ENCODE measurements at regions not wholly inside any gene's neighbourhood (a gene's known extent, or its start where the extent isn't known, plus 50 kb on each side); places are given as distances from the start of the nearest gene placed in this dataset.

DNA sequence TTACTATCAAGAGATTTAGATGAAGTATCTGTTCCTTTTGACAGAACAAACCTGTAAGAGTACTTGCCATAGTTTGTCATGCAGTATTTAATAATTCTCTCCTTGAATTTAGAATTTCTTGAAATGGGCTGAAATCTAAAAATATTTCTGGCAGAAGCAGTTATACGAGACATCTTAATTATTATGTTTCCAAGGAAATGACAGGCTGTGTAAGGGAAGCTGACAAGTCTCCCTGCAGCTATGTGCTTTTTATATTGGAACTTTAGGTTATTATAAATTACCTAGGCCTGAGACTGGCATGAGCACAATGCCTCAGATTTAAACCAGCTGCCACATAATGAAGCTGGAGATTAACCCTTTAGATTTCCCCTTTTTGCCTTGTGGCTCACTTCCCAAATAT is 365.0 kb upstream of the EPHA6 start:
- TF ChIP-seq, protein P1, sequence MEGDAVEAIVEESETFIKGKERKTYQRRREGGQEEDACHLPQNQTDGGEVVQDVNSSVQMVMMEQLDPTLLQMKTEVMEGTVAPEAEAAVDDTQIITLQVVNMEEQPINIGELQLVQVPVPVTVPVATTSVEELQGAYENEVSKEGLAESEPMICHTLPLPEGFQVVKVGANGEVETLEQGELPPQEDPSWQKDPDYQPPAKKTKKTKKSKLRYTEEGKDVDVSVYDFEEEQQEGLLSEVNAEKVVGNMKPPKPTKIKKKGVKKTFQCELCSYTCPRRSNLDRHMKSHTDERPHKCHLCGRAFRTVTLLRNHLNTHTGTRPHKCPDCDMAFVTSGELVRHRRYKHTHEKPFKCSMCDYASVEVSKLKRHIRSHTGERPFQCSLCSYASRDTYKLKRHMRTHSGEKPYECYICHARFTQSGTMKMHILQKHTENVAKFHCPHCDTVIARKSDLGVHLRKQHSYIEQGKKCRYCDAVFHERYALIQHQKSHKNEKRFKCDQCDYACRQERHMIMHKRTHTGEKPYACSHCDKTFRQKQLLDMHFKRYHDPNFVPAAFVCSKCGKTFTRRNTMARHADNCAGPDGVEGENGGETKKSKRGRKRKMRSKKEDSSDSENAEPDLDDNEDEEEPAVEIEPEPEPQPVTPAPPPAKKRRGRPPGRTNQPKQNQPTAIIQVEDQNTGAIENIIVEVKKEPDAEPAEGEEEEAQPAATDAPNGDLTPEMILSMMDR (conservative IDR thresholded peaks at IDR 0.05), result no peak
- Mint-ChIP-seq H3K36me3 (no peaks in the 10 kb centered on the region), H3K27ac (no peak overlapping the region), H3K9me3 (no peaks in the 10 kb centered on the region), H3K4me1 (ENCODE audit: unreplicated experiment) (peaks cover 9% of the 10 kb centered on the region), H3K4me3 (no peak overlapping the region), H3K27me3 (no peaks in the 10 kb centered on the region)
- DNase-seq (ENCODE audit: extremely low spot score, unreplicated experiment), result no peak

DNA sequence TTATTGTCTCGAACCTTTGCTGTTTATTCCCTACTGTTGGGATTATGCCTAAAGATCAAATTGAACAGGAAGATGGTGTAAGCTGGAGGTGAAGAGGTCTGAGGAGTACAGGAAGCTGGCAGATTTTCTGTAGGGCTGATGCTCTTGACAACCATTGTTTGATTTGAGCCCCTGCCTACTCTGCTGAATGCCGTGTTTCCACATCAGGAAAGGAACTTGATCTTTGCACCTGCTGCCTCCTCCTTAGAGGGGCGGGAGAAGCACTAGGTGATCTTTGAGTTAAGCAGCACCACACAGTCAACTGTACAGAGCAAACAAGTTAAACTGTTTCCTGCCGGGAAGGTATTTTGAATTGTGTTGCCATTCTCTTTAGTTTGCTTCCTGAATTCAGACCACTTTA is 364.6 kb upstream of the EPHA6 start:
- H3K27me3 Mint-ChIP-seq, result no peaks in the 10 kb centered on the region
- no peaks in the 10 kb centered on the region for H3K9me3 Mint-ChIP-seq
- H3K36me3 Mint-ChIP-seq, result no peaks in the 10 kb centered on the region
- no peak for DNase-seq (ENCODE audit: extremely low spot score, unreplicated experiment)
- peaks cover 9% of the 10 kb centered on the region for H3K4me1 Mint-ChIP-seq (ENCODE audit: unreplicated experiment)
- no peak overlapping the region for H3K27ac Mint-ChIP-seq
- TF ChIP-seq, protein P1 (conservative IDR thresholded peaks at IDR 0.05), result no peak
- H3K4me3 Mint-ChIP-seq, result no peak overlapping the region

DNA sequence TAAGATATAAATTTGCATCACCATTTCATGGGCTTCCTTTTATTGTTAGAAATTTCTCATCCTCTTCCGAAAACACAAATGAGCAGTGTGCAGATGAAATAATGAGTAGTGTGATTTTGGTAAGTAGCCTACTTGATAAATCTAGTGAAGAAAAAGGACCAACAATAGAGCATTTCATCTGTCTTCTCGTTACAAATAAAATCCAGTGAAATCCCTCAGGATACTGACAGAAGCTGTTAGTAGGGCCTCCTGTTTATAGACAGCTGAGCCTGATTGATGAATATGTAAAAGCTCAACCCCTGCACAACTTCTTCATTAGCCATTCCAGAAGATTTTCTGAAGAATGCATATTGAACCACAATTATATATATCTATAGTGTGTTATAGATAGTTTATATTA is 363.7 kb upstream of the EPHA6 start:
- H3K27ac Mint-ChIP-seq, result no peak overlapping the region
- H3K4me1 Mint-ChIP-seq (ENCODE audit: unreplicated experiment), result peaks cover 9% of the 10 kb centered on the region
- no peak for DNase-seq (ENCODE audit: extremely low spot score, unreplicated experiment)
- no peaks in the 10 kb centered on the region for H3K27me3 Mint-ChIP-seq
- H3K9me3 Mint-ChIP-seq, result no peaks in the 10 kb centered on the region
- H3K4me3 Mint-ChIP-seq, result no peak overlapping the region
- no peaks in the 10 kb centered on the region for H3K36me3 Mint-ChIP-seq
- TF ChIP-seq, protein P1 (conservative IDR thresholded peaks at IDR 0.05), result no peak

DNA sequence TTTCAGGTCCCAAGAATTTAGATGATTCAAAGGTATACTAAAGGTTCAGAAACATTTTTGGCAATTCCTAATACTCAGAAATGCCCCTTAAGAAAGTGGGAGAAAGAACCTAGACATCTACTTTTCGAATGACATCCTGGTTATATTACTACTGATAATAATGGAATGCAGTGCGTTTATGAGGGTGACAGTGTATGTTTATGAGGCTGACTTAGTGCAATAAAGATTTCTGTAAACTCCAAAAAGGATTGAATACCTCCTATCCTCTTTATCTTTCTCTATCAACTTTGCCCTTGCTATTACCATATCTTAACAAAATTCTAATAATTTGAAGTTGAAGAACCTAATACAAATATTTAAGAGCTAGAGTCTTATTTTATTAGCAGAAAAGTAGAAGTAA is 348.9 kb upstream of the EPHA6 start:
- TF ChIP-seq, protein P1 (conservative IDR thresholded peaks at IDR 0.05), result no peak
- DNase-seq (ENCODE audit: extremely low spot score, unreplicated experiment), result no peak
- Mint-ChIP-seq H3K27ac (no peak overlapping the region), H3K9me3 (no peaks in the 10 kb centered on the region), H3K4me3 (no peak overlapping the region), H3K4me1 (ENCODE audit: unreplicated experiment) (no peaks in the 10 kb centered on the region), H3K36me3 (no peaks in the 10 kb centered on the region), H3K27me3 (no peaks in the 10 kb centered on the region)

DNA sequence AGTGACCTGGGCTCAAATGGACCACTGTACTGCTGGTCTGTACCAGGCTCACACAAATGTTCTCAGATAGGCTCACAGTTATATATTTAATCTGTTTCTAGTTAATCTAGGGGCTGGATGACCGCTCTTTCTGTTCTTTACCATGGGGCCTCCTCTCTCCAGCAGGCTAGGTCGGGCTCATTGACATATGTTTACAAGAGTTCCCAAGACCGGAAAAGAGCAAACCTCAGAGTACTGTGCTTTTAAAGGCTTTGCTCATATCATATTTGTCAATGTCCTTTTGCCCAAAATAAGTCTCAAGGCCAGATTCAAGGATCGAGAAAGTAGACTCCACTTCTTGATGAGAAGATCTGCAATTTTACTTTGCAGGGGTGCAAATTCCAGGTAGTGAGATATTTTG is 348.0 kb upstream of the EPHA6 start:
- H3K36me3 Mint-ChIP-seq, result no peaks in the 10 kb centered on the region
- DNase-seq (ENCODE audit: extremely low spot score, unreplicated experiment), result no peak
- H3K4me3 Mint-ChIP-seq, result no peak overlapping the region
- TF ChIP-seq, protein P1 (conservative IDR thresholded peaks at IDR 0.05), result no peak
- H3K27ac Mint-ChIP-seq, result no peak overlapping the region
- H3K27me3 Mint-ChIP-seq, result no peaks in the 10 kb centered on the region
- no peaks in the 10 kb centered on the region for H3K9me3 Mint-ChIP-seq
- H3K4me1 Mint-ChIP-seq (ENCODE audit: unreplicated experiment), result no peaks in the 10 kb centered on the region

DNA sequence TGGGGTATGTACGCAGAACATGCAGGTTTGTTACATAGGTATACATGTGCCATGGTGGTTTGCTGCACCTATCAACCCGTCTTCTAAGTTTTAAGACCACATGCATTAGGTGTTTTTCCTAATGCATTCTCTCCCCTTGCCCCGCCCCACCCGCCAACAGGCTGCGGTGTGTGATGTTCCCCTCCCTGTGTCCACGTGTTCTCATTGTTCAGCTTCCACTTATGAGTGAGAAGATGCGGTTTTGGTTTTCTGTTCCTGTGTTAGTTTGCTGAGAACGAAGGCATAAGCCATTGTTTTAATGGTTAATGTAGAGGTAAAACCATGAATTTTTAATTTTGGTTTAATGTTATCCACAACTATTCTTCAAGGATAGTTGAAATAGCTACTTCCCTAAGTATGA is 346.8 kb upstream of the EPHA6 start:
- Mint-ChIP-seq H3K4me3 (no peak overlapping the region), H3K4me1 (ENCODE audit: unreplicated experiment) (no peaks in the 10 kb centered on the region), H3K9me3 (no peaks in the 10 kb centered on the region), H3K27ac (no peak overlapping the region), H3K27me3 (no peaks in the 10 kb centered on the region), H3K36me3 (no peaks in the 10 kb centered on the region)
- no peak for DNase-seq (ENCODE audit: extremely low spot score, unreplicated experiment)
- TF ChIP-seq, protein P1 (conservative IDR thresholded peaks at IDR 0.05), result no peak

Data from type B pancreatic cell (in vitro differentiated cells).